Stimulated activated CD4-positive, alpha-beta T cell treated with anti-CD3 and anti-CD28 coated beads, Interleukin-12 subunit alpha, Interleukin-12 subunit beta, amount 100 ng/mL, for 4 hours (primary cell): ENCODE measurements at regions not wholly inside any gene's neighbourhood (a gene's known extent, or its start where the extent isn't known, plus 50 kb on each side); places are given as distances from the start of the nearest gene placed in this dataset.
"Not testable (repeated sequence)": the region's sequence is repeated elsewhere in the genome, so short reads cannot be mapped to it uniquely, and the experiment has no call there.

Source experiments
- DNase-seq: peaks from one replicate; pipeline ENCODE4 v3.0.0-alpha.2; 2020

DNA sequence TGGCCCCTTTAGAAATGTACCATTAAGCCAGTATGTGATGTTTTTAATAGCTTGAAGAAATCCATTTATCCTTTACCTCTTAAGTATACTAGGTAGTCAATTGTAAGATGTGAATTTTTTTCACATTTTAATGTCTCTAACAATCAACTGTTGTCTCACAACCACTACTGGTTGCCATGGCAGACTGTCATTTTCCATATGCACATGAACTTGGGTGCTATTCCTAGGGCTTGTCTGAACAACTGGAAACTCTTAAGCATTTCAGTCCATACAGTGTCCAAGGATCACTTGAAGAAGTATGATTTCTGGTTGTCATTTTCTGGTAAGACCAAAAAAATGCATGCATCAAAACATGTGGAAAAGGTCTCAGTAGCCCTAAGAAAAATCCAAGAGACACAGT is 315.1 kb downstream of the HHIPL2 start:
- no peak for DNase-seq

DNA sequence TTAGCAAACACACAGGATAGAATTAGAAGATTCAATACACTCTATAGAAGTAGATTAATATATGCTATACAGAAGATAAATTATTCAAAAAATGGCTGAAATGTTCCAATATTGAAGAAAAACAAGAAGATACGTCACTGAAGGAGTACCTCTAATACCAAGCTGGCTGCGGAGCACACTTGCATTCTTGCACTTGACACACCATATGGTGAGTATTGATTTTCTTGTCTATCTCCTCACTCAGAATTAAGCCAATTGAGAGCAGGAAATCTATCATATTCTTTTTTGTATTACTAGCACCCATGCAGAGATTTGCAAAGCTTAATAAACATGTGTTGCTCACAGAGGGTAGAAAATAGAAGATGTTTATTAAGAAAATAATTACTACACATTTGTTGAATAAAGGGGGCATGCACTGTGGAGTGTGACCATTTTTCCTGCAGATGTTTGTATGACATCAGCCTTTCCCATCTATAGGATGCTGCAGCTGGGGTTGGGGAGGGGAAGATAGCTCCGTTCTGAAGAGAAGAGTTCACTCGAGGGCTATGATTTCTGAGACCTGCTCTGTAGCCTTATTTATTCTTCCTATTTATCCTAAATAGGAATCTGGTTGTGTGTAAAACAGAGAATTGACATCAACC is 318.1 kb downstream of the HHIPL2 start:
- no peak for DNase-seq

GRCh38 chr1:222225316-222225691 is 322.6 kb downstream of the HHIPL2 start:
- DNase-seq = no peak

DNA sequence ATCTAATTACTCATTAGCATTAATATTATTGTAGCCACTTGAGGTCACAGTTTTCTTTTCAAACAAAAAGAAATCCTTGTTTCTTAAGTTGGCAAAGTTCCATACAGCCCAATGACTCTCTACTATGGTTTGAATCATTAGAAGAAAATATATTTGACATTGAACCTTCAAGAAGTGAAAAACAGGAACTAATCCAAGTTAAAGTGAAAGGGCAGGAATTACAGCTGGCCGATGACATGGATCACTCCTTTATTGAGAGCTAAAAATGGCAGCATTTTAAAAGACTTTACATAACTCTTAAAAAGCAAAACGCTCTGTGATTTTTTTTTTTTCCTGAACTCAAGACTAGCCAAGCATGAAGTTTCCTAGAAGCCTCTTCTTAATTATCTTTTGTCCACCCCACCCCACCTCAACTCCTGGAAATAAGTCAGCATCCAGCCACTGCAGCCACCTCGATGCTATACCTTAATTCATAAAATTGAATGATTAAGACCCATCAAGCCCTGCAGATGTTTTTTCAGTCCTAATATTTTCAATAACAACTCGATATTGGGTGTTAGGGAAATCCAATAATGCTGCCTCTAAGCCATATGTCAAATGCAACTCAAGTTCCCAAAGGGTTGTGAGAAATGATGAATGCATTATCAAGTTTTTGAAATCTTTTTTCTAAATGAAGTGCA is 323.1 kb downstream of the HHIPL2 start:
- no peak for DNase-seq

GRCh38 chr1:222224156-222224555 is 323.7 kb downstream of the HHIPL2 start:
- no peak for DNase-seq

DNA sequence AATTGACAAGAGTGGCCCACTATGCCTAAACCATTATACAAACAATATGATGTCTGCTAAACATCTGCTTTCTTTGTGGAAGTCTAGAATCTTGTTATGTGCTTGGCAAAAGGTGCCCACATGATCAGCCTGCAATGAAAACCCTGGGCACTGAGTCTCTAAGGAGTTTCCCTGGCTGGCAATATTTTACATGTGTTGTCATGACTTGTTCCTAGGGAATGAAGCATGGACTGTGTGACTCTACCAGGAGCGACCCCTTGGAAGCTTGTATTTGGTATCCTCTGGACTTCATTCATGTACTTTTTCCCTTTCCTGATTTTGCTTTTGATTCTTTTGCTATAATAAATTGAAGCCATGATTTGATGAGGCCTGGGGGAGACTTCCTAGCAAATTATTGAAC is 324.9 kb downstream of the HHIPL2 start:
- no peak for DNase-seq

DNA sequence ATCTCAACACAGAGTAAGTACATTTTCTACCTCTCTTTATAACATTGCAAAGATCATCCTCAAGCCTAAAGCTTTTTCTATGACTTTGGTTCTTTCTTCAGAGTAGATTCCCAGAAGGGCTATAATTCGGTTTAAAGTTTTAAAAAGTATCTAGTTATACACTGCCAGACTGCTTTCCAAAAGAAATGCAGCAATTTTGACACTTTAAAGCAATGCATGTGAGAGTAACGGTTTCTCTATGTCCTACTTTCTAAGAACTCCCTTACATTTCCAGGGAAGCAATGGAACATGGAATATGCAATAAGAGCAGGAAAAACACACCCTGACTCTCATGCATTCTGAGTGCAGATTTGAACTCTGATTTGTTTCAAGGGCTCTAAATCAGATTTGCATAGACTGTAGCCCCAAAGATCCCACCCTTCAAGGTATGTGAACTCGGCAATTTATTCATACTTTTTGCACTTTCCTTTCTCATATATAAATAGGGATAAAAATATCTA is 331.6 kb downstream of the HHIPL2 start:
- DNase-seq = no peak

- DNase-seq = no peak
Observed at GRCh38 chr1:222210776-222211175, 337.1 kb downstream of the HHIPL2 start.

DNA sequence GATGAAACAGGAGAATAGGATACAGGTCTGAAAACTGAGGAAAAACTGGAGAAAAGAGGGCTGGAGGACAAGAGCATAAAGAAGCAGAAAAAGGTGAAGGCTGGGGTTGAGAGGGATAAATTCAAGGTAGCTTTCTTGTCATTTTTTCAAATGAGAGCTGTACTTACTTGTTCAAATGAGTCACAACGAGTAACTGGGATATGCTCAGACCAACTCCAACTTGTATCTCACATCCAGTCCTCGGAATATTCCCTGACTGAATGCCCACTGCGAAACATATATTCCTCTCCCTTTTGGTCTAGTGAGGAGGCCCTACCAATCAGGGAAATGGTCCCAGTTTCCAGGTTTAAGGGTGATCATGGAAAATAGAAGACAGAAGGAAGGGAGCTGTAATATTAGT is 343.4 kb downstream of the HHIPL2 start:
- no peak for DNase-seq

GRCh38 chr1:222202831-222203230 is 345.1 kb downstream of the HHIPL2 start:
- DNase-seq = no peak

DNA sequence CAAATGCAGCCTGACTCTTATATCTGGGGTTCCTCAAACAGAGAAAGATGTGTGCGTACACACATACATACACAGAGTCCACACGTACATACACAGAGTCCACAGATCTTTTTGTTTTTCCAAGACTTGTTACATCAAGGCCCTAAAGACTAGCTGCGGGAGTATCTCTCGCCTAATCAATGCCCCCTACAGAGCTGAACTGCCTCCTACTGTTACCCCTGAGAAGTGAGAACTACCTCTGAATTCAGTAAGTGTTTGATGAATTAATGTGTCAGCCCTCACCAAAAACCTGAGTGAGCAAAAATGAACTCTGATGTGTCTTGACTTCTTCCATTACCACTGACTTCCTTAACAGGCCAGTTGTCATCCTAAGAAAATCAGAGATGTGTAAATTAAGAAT is 351.2 kb downstream of the HHIPL2 start:
- no peak for DNase-seq

- DNase-seq = no peak
Observed at GRCh38 chr1:222196288-222196687, 351.6 kb downstream of the HHIPL2 start.

- DNase-seq = no peak
Observed at GRCh38 chr1:222195857-222196256, 352.0 kb downstream of the HHIPL2 start.

GRCh38 chr1:222189218-222189617 is 358.7 kb downstream of the HHIPL2 start:
- no peak for DNase-seq

- DNase-seq = no peak
Observed at GRCh38 chr1:222187566-222188332, 360.2 kb downstream of the HHIPL2 start.

- DNase-seq = no peak
Observed at GRCh38 chr1:222182641-222183040, 365.3 kb downstream of the HHIPL2 start.

DNA sequence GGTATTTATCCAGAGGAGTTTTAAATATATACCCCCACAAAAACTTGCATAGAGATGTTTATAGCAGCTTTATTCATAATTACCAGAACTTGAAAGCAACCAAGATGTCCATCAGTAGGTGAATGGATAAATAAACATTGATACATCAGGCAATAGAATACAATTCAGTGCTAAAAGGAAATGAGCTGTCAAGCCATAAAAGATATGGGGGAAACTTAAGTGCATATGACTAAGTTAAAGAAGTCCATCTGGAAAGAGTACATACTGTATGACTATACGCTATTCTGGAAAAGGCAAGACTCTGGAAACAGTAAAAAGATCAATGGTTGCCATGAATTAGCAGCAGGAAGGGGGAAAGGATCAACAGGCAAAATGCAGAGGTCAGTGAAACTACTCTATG is 366.7 kb downstream of the HHIPL2 start:
- DNase-seq = no peak

- not testable (repeated sequence) for DNase-seq
Observed at GRCh38 chr1:222177496-222177895, 370.4 kb downstream of the HHIPL2 start.

DNA sequence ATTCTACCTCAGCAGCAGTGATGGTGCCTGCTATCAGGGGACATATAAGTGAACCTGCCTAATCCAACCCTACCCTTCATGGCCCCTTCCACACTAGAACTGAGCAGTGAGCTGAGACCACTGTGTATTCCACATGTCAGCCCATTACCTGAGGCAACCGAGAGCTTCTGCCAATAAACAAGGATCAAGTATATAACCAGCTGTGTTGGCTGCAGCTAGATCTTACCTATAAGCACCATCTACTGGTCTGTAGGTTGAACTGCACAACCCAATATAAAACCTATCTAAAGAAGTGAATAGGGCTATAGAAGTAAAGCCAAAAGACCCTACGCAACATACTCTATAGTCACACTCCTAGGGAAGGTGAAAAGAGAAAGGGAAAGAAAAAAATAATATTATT is 376.9 kb downstream of the HHIPL2 start:
- DNase-seq = no peak

DNA sequence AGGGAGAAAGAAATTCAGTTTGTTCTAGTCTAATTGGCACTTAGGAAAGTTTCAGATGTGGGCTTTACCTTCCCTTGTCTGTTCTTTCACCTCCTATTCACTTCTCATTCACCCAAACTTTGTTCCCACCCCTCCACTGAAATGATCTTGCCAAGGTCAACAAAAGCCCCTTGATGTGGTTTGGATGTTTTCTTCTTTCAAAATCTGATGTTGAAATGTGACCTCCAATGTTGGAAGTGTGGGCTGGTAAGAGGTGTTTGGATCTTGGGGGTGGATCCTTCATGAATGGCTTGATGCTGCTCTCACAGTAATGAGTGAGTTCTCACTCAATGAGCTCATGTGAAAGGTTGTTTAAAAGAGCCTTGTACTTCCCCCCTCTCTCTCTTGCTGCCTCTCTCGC is 379.3 kb downstream of the HHIPL2 start:
- no peak for DNase-seq

DNA sequence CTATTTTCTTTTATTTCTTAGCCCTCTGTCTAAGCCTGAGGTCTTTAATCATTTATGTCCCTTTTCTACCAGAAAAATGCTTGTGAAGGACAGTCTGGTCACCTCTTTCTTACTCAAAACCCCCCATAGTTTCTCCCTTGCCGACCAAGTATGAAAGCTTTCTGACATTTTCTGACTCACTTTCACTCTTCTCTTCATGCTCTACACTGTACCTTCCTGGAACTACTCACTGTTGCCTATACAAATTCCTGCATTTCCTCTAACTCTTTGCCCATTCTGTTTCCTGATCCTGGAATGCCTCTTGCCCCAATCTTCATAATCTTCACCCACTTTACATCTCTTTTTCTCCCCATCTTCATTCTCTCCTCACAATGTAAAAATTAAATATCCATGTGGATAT is 380.0 kb downstream of the HHIPL2 start:
- no peak for DNase-seq

GRCh38 chr1:222167111-222167510 is 380.8 kb downstream of the HHIPL2 start:
- no peak for DNase-seq

GRCh38 chr1:222165629-222166028 is 382.3 kb downstream of the HHIPL2 start:
- DNase-seq = no peak

DNA sequence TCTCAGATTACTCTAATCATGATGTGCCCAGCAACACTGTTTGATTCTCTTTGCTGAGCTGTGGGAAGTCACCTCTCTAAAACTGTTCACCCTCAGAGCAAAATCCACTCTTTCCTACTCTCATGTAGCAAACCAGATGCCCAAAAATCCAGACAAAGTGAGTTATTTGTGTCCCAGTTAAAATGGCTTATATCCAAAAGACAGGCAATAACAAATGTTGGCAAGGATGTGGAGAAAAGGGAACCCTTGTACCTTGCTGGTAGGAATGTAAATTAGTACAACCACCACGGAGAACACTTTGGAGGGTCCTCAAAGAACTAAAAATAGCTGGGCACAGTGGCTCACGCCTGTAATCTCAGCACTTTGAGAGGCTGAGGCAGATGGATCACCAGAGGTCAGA is 384.0 kb downstream of the HHIPL2 start:
- DNase-seq = no peak
